Activated naive CD4-positive, alpha-beta T cell treated with anti-CD3 and anti-CD28 coated beads, Interleukin-2, amount 50 U/mL, for 72 hours (primary cell): ENCODE measurements at regions not wholly inside any gene's neighbourhood (a gene's known extent, or its start where the extent isn't known, plus 50 kb on each side); places are given as distances from the start of the nearest gene placed in this dataset.

ENCODE experiments used
- ATAC-seq, 2 donors: fragments of 150-1000 bp; cut with Tn5 transposase; 2 replicates each; pipeline ENCODE4 v1.10.0; 2021; ENCODE audit warnings: mild to moderate bottlenecking in 2 of 2, moderate library complexity in 2 of 2
- DNase-seq, 2 donors: peaks; one replicate each; pipeline ENCODE4 v3.0.0; 2021 to 2022; ENCODE audit warnings: low spot score in 2 of 2
- H3K27ac Mint-ChIP-seq, 2 donors: one replicate each; pipeline ENCODE4 v1.8.0; 2022; ENCODE audit warnings: mild to moderate bottlenecking in 2 of 2, mixed read lengths in 2 of 2
- H3K36me3 Mint-ChIP-seq, 2 donors: one replicate each; pipeline ENCODE4 v1.8.0; 2022; ENCODE audit warnings: mixed read lengths in 2 of 2
- H3K9me3 Mint-ChIP-seq, 2 donors: one replicate each; pipeline ENCODE4 v1.8.0; 2022; ENCODE audit warnings: mixed read lengths in 2 of 2

- Mint-ChIP-seq H3K9me3 (no peaks in the 10 kb centered on the region), H3K27ac (peak overlapping the region in 1 of 2 donors; percentile 60)
Observed at GRCh38 chr1:29635501-29636263, 399.4 kb downstream of the PTPRU start.

DNA sequence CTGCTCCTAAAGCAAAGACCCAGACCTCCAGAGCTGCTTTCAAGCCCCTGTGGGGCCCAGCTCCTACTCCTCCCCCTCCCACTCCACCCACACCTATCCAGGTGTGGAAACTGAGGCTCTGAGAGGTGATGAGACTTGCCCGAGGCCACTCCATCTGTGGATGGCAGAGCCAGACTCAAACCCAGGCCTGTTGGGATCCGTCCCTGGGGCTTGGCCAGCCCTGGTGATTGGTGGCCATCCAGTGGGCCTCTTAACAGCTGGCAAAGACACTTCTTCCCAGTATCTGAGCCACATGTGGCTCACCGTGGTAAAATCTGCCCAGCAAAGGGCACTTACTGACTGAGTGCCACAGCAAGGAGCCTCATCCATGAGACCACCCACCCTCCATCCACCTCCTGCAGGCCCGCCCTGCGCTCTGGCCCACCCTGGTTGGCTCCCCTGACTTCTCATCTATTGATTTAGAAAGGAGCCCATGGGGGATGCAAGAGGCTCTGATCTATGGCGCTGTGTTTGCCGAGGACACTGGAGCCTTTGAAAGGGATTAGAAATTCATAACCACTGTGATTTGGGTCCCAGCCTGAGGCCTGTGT lies 398.5 kb downstream of the PTPRU start:
- Mint-ChIP-seq H3K27ac (no peak overlapping the region), H3K9me3 (no peaks in the 10 kb centered on the region), H3K36me3 (no peaks in the 10 kb centered on the region)
- ATAC-seq (no peak), DNase-seq (no peak)

More at GRCh38 chr1:29635501-29636263, 399.4 kb downstream of the PTPRU start:
- H3K36me3 Mint-ChIP-seq: no peaks in the 10 kb centered on the region
- DNase-seq (no peak), ATAC-seq (no peak)

DNA sequence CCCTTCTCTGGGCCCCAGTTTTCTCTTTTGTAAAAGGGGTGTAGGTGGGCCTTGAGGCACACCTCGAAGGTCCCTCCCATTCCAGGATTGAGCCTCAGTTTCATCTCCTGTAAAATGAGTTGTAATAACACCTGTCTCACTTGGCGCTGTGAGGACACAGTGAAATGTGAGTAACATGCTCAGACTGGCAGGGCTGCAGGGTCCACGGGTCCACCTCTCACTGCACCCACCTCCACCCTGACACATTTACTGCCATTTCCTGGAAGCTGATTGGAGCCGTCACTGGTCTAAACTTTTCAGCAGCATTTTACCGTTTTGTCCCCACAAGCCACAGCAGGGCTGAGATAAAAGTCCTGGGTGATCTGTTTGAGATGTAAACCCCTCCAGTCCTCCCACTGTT lies 398.0 kb downstream of the PTPRU start:
- Mint-ChIP-seq H3K9me3 (no peaks in the 10 kb centered on the region), H3K27ac (no peak overlapping the region), H3K36me3 (no peaks in the 10 kb centered on the region)
- ATAC-seq: no peak
- no peak for DNase-seq

- Mint-ChIP-seq H3K27ac (no peak overlapping the region), H3K36me3 (no peaks in the 10 kb centered on the region), H3K9me3 (no peaks in the 10 kb centered on the region)
- DNase-seq (no peak), ATAC-seq (no peak)
Observed at GRCh38 chr1:29633771-29634170, 397.4 kb downstream of the PTPRU start.

DNA sequence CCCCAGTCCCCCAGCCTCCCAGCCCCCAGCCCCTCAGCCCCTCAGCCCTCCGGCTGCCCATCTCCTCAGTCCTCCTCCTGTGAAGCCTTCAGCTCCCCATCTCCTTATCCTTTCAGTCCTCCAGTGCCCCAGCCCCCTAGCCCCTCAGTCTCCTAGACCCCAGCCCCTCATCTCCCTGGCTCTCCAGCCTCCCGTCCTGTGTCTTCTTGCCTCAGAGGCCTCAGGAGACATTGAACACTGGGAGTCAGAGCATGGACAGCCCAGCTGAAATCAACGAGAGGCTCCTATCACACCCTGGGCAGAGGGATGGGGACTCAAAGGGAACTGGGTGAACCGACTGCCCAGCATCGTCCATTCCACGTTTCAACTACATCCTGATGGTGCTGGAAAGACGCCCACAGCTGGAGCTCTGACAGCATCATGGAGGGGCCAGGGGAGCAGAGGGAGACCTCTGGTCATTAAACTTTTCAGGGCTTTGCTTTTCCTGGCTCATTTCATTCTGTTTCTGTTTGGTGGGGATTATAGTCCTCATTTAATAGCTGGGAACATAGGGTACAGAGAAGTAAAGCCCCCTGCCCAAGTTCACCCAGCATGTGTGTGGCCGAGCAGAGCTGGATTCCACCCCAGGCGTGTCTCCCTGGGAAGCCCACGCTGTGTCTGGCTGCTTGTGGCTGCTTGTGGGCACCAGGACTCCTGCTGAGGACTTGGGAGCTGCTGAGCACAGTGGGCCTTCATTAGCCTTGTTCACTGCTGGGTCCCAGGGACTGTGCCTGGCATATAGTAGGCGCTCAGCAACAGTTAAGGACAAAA lies 396.7 kb downstream of the PTPRU start:
- no peak for DNase-seq
- Mint-ChIP-seq H3K27ac (no peak overlapping the region), H3K36me3 (no peaks in the 10 kb centered on the region), H3K9me3 (no peaks in the 10 kb centered on the region)
- ATAC-seq: no peak

DNA sequence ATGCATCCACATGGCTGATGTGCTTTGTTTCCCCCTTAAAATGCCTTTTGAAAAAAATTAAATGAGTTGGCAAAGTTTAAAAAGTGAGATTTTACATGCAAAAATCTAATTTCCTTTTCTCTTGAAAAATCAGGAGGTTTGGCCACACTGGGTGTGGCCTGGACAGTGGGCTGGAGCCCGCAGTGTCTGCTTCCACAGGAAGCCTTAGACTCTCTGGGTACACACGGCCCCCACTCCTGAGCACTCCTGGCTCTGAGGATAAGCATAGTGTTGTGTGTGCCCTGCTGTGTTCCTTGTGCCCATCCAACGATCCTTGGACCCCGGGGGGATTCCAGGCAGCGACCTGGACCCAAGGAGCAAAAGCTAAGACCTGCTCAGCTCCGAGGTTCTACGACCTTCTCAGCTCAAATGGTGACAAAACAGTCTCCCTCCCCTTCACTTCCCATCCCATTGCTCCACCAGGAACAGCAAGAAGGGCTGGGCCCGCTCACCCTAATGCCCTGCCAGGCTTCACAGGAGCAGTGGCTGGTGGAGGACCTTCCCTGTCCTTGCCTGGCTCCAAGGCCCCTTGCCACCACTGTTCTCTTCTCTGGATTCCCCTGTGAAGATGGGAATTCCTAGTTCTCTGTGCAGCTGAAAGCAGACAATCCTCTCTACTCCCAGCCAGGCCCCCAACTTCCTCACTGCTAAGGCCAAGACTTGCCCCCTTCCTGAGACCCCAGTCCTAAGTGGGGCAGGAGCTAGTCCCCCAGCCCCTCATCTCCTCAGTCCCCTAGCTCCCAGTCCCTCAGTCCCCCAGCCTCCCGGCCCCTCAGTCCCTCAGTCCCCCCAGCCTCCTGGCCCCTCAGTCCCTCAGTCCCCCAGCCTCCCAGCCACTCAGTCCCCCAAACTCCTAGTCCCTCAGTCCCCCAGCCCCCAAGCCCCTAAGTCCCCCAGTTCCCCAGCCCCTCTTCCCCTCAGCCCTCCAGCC lies 395.8 kb downstream of the PTPRU start:
- ATAC-seq (no peak), DNase-seq (no peak)
- H3K9me3 Mint-ChIP-seq: no peaks in the 10 kb centered on the region
- no peak overlapping the region for H3K27ac Mint-ChIP-seq
- no peaks in the 10 kb centered on the region for H3K36me3 Mint-ChIP-seq

DNA sequence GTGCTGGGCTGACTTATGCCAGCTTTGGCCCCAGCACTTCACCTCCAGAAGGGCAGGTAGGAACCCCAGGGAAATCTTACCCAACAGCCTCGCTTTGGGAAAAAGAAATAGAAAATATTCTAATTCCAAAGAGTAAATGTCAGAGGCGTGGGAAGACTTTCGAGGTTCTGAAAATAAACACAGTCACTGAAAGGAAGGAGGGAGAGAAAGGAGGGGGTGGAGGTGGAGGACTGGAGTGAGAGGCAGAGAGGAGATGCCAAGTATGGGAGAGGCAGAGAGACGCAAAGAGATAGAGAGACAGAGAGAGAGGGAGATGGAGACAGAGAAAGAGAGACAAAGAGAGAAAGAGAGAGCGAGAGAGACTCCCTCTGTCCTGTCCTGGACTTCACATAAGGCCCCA lies 395.0 kb downstream of the PTPRU start:
- Mint-ChIP-seq H3K9me3 (no peaks in the 10 kb centered on the region), H3K27ac (no peak overlapping the region), H3K36me3 (no peaks in the 10 kb centered on the region)
- no peak for DNase-seq
- ATAC-seq: no peak

DNA sequence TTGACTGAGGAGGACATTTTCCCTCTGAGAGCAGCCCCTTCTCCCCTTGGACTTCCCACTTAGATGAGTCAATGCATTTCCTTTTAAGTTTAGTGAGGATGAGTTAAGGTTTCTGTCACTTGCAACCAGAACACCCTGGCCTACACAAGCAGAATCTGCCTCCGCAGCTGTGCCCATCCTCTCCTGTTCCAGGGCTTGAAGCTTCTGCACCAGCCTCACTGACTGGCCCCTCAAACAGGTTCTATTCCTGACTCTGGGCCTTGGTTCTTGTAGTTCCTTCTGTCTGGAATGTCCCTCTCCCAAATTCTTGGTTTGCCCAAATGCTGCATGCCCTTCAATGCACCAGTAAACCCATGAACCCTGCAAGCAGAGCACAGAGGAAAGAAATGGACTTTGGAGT lies 394.4 kb downstream of the PTPRU start:
- H3K36me3 Mint-ChIP-seq: no peaks in the 10 kb centered on the region
- no peak overlapping the region for H3K27ac Mint-ChIP-seq
- DNase-seq (no peak), ATAC-seq (no peak)
- H3K9me3 Mint-ChIP-seq: no peaks in the 10 kb centered on the region

DNA sequence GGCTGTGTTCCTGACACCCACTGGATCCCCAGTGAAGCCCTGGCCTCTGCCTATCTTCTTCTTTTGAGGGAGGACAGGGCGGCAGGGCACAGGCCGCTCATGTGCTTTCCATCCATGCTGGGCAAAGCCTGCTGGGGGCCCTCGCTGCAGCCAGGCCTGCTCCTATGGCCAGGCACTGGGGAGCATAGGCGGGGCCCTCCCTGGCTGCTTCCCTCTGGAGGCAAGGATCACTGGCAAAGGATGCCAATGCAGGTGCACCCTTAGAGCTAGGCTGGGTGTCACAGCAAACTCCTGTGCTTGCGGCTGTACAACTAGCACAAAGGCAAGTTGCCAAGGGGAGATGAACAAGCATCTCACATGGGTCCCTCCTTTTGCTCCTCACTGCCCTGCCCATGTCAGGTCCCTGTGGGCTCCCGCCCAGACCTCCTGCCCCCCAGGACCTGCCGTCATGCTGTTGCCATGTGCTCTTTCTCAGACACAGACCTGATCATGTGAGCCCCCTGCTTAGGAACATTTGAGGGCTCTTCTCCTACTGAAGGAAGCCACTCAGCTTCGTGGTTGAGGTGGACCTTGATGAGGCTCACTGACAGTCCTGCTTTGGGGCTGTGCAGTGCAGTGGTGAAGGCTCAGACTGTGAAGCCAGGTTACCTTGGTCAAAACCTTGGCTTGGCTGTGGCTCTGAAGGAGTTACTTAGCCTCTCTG lies 393.6 kb downstream of the PTPRU start:
- Mint-ChIP-seq H3K27ac (peak overlapping the region in 1 of 2 donors; percentile 44), H3K9me3 (no peaks in the 10 kb centered on the region), H3K36me3 (no peaks in the 10 kb centered on the region)
- no peak for ATAC-seq
- no peak for DNase-seq

GRCh38 chr1:29629401-29629800 lies 393.1 kb downstream of the PTPRU start:
- DNase-seq (no peak), ATAC-seq (no peak)
- Mint-ChIP-seq H3K9me3 (no peaks in the 10 kb centered on the region), H3K27ac (no peak overlapping the region), H3K36me3 (no peaks in the 10 kb centered on the region)

DNA sequence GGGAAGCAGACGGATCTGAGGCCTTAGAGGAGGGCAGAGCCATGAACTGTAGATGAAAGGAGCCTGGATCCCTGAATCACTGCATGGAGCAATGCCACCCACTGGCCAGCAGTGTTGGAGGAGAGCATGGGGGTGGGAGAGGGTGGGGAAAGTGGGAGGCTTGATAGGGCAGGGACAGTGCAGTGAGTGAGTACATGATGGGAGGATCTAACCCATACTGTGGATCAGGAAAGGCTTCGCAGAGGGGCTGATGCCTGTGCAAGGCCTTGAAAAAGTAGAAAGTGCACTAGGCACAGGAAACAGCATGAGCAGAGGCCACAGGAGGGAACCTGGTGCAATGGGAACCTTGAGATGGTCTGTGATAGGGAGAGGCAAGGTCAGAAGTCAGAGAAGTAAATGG lies 391.9 kb downstream of the PTPRU start:
- ATAC-seq (no peak), DNase-seq (no peak)
- H3K9me3 Mint-ChIP-seq: no peaks in the 10 kb centered on the region
- no peaks in the 10 kb centered on the region for H3K36me3 Mint-ChIP-seq
- H3K27ac Mint-ChIP-seq: no peak overlapping the region

DNA sequence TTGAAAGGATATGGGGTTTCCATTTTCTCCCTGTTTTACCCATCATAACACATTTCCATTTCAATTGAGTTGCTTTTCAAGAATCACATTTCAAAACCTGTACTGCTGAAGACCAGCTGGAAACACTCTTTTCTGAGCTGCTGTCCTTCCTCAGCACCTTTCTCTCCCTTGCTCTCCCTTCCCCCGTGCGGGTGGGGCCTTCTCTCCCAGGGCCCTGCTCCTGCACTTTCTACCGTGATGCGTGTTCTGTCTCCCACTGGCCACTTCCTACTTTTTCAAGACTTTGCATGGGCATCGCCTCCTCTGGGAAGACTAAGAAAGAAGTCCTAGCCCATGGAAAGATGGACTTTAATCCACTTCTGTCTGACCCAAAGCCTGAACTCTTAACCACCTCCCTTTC lies 390.4 kb downstream of the PTPRU start:
- no peaks in the 10 kb centered on the region for H3K36me3 Mint-ChIP-seq
- ATAC-seq: no peak
- no peak for DNase-seq
- no peaks in the 10 kb centered on the region for H3K9me3 Mint-ChIP-seq
- H3K27ac Mint-ChIP-seq: no peak overlapping the region

DNA sequence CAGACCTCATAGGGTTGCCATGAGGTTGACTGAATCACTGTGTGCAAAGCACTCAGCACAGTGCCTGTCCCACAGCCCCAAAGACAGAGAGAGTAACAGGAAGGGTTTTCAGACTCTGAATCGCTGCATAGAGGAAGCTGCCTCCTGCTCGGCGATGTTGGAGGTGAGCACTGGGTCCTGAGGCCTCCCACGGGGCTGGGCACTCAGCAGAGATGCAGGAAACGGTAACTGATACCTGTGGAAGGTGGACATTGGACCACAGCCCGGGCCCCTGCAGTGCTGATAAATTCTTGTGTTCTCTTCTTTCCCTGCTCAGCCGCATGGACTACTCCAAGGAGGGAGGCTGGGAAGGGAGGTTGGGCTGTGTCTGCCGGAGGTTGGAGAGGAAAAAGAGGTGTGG lies 389.7 kb downstream of the PTPRU start:
- Mint-ChIP-seq H3K9me3 (no peaks in the 10 kb centered on the region), H3K36me3 (no peaks in the 10 kb centered on the region), H3K27ac (no peak overlapping the region)
- DNase-seq (no peak), ATAC-seq (no peak)

- Mint-ChIP-seq H3K9me3 (no peaks in the 10 kb centered on the region), H3K36me3 (no peaks in the 10 kb centered on the region), H3K27ac (no peak overlapping the region)
- ATAC-seq (no peak), DNase-seq (no peak)
Observed at GRCh38 chr1:29625084-29625420, 388.7 kb downstream of the PTPRU start.

DNA sequence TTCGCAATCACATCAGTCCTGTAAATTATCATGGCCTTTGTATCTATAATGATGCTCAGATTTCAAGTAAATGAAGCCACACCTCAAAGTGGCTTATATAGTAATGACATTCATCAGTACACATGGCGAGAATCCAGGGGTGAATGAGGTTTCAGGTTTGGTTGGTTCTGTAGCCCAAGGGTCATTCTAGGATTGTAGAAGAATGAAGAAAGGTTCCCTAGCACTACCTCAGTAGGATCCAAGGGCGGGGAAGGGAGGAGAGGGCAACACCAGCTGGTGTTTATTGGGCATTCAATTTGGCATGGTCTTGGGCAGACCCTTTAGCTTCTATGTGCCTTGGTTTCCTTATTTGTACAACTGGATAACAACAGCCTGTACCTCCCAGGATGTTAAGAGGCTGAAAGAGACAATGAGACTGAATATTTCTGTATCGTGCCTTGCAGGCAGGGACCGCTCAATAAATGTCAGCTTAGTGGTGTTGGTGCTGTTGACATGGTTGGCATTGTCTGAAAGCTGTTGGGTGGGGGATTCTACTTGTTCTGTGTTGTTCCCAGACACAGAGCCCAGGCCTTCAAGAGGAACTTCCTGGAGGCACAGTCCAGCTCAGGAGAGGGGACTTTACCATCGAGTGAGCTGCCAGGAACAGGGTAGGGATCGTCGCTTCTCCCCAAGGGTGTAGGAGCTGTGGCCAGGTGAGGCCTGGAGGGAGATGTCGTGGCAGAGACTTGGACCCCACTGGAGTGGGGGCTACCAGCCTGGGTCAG lies 388.2 kb downstream of the PTPRU start:
- ATAC-seq (no peak), DNase-seq (no peak)
- Mint-ChIP-seq H3K36me3 (no peaks in the 10 kb centered on the region), H3K27ac (no peak overlapping the region), H3K9me3 (no peaks in the 10 kb centered on the region)

DNA sequence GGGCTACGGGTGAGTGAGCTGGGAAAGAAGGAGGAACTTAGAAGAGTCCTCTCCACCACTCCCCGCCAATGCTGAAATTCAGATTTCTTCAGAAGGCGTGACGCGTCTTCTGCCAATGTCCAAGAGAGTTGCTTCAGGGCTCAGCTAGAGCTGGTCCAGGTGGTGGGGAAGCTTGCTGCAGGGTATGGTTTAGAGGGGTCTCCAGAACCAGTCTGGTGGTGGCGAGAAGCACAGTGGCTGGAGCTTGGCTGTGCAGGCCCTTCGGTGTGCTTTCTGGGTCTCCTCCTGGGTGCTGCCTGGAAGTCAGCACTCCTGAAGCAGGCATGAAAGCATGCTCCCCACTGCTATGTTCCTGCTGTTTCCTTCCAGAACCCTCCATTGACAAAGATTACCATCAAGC lies 387.2 kb downstream of the PTPRU start:
- ATAC-seq: no peak
- no peak for DNase-seq
- H3K9me3 Mint-ChIP-seq: no peaks in the 10 kb centered on the region
- no peak overlapping the region for H3K27ac Mint-ChIP-seq
- no peaks in the 10 kb centered on the region for H3K36me3 Mint-ChIP-seq
